ENCODE measurements at regions not wholly inside any gene's neighbourhood (a gene's known extent, or its start where the extent isn't known, plus 50 kb on each side); places are given as distances from the start of the nearest gene placed in this dataset.

- TF ChIP-seq, protein P1, sequence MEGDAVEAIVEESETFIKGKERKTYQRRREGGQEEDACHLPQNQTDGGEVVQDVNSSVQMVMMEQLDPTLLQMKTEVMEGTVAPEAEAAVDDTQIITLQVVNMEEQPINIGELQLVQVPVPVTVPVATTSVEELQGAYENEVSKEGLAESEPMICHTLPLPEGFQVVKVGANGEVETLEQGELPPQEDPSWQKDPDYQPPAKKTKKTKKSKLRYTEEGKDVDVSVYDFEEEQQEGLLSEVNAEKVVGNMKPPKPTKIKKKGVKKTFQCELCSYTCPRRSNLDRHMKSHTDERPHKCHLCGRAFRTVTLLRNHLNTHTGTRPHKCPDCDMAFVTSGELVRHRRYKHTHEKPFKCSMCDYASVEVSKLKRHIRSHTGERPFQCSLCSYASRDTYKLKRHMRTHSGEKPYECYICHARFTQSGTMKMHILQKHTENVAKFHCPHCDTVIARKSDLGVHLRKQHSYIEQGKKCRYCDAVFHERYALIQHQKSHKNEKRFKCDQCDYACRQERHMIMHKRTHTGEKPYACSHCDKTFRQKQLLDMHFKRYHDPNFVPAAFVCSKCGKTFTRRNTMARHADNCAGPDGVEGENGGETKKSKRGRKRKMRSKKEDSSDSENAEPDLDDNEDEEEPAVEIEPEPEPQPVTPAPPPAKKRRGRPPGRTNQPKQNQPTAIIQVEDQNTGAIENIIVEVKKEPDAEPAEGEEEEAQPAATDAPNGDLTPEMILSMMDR (IDR thresholded peaks at IDR 0.05; ENCODE audit: low read depth, low read length) = no peak
- no peak overlapping the region for H3K4me3 ChIP-seq (ENCODE audit: low read depth, low read length)
Measured at GRCh38 chr18:72948439-72948838, 80.7 kb upstream of the NETO1 start.

GRCh38 chr18:72942766-72943165 lies 75.0 kb upstream of the NETO1 start:
- H3K4me3 ChIP-seq (ENCODE audit: low read depth, low read length) = no peak overlapping the region
- TF ChIP-seq, protein P1 (IDR thresholded peaks at IDR 0.05; ENCODE audit: low read depth, low read length) = no peak

- TF ChIP-seq, protein P1 (IDR thresholded peaks at IDR 0.05; ENCODE audit: low read depth, low read length) = no peak
- no peak overlapping the region for H3K4me3 ChIP-seq (ENCODE audit: low read depth, low read length)
Measured at GRCh38 chr18:72940986-72941385, 73.2 kb upstream of the NETO1 start.

- TF ChIP-seq, protein P1 (IDR thresholded peaks at IDR 0.05; ENCODE audit: low read depth, low read length) = no peak
- no peak overlapping the region for H3K4me3 ChIP-seq (ENCODE audit: low read depth, low read length)
Measured at GRCh38 chr18:72940509-72940908, 72.7 kb upstream of the NETO1 start.

GRCh38 chr18:72935744-72936143 lies 68.0 kb upstream of the NETO1 start:
- TF ChIP-seq, protein P1 (IDR thresholded peaks at IDR 0.05; ENCODE audit: low read depth, low read length) = no peak
- H3K4me3 ChIP-seq (ENCODE audit: low read depth, low read length) = no peak overlapping the region

GRCh38 chr18:72922895-72923294 lies 55.1 kb upstream of the NETO1 start:
- no peak overlapping the region for H3K4me3 ChIP-seq (ENCODE audit: low read depth, low read length)
- TF ChIP-seq, protein P1 (IDR thresholded peaks at IDR 0.05; ENCODE audit: low read depth, low read length) = no peak

All from WI38 (cell line).